HEK293 (cell line): ENCODE measurements at regions not wholly inside any gene's neighbourhood (a gene's known extent, or its start where the extent isn't known, plus 50 kb on each side); places are given as distances from the start of the nearest gene placed in this dataset.

Experiments
- CTCF ChIA-PET: fragments of 350-600 bp; formaldehyde crosslinking; extraction: SDS; loops from one replicate; lab custom pipeline; 2021; ENCODE audit warnings: antibody characterized with exemption; lab: Yijun Ruan, JAX
- POLR2A ChIA-PET: fragments of 300-600 bp; formaldehyde crosslinking; extraction: SDS; loops from one replicate; lab custom pipeline; 2020; ENCODE audit warnings: antibody characterized with exemption, inconsistent platforms; lab: Yijun Ruan, JAX
- H3K27ac ChIP-seq: fragments of 200-500 bp; sonication (Bioruptor generic); 2 replicates; pipeline ENCODE4 v1.5.1; 2014; ENCODE audit warnings: low read depth, low read length, control low read depth, inconsistent platforms; ENCODE audit errors: extremely low read depth
- H3K36me3 ChIP-seq, 2 experiments: fragments of 200-500 bp in 1 of 2; sonication (Bioruptor generic) in 1 of 2; 1 replicate in 1 of 2; 2 replicates in 1 of 2; pipeline ENCODE4 v1.5.1; 2014 to 2017; ENCODE audit warnings: inconsistent platforms in 2 of 2, low read length in 2 of 2; ENCODE audit not compliant: control insufficient read depth in 2 of 2, insufficient read depth in 1 of 2
- H3K4me1 ChIP-seq: fragments of 200-500 bp; sonication (Bioruptor generic); 2 replicates; pipeline ENCODE4 v1.5.1; 2014; ENCODE audit warnings: mild to moderate bottlenecking, low read length, inconsistent platforms; ENCODE audit not compliant: control insufficient read depth, insufficient read depth
- H3K4me3 ChIP-seq: 2 replicates; pipeline ENCODE4 v1.5.1; 2011; ENCODE audit warnings: low read depth, mild to moderate bottlenecking, control low read depth, low read length, moderate library complexity
- H3K9me3 ChIP-seq: fragments of 200-500 bp; sonication (Bioruptor generic); 2 replicates; pipeline ENCODE4 v1.5.1; 2014; ENCODE audit warnings: low read depth, low read length, inconsistent platforms; ENCODE audit not compliant: control insufficient read depth, insufficient read depth
- GLIS2 ChIP-seq: fragments of 450-650 bp; formaldehyde crosslinking; IDR thresholded peaks from 2 replicates; pipeline ENCODE4 v1.5.1; 2016; ENCODE audit warnings: missing biosample characterization, missing genetic modification characterization
- HIC1 ChIP-seq: fragments of 450-650 bp; formaldehyde crosslinking; IDR thresholded peaks from 2 replicates; pipeline ENCODE4 v1.5.1; 2016; ENCODE audit warnings: missing biosample characterization, missing genetic modification characterization
- SP2 ChIP-seq: fragments of 450-650 bp; formaldehyde crosslinking; IDR thresholded peaks from 2 replicates; pipeline ENCODE4 v1.5.1; 2016; ENCODE audit warnings: missing biosample characterization, missing genetic modification characterization
- SP3 ChIP-seq: fragments of 450-650 bp; formaldehyde crosslinking; IDR thresholded peaks from 2 replicates; pipeline ENCODE4 v1.5.1; 2016; ENCODE audit warnings: missing biosample characterization, missing genetic modification characterization
- YY1 ChIP-seq: fragments of 450-650 bp; formaldehyde crosslinking; IDR thresholded peaks from 2 replicates; pipeline ENCODE4 v1.5.1; 2018; ENCODE audit warnings: missing biosample characterization, missing genetic modification characterization
- ZBTB1 ChIP-seq: fragments of 450-650 bp; formaldehyde crosslinking; IDR thresholded peaks from 2 replicates; pipeline ENCODE4 v1.5.1; 2016; ENCODE audit warnings: missing biosample characterization, missing genetic modification characterization
- ZNF362 ChIP-seq: fragments of 450-650 bp; formaldehyde crosslinking; IDR thresholded peaks from 2 replicates; pipeline ENCODE4 v1.5.1; 2016; ENCODE audit warnings: missing biosample characterization, missing genetic modification characterization
- ZNF366 ChIP-seq: fragments of 450-650 bp; formaldehyde crosslinking; conservative IDR thresholded peaks from 2 replicates; pipeline ENCODE4 v1.5.1; 2016; ENCODE audit warnings: missing biosample characterization, missing genetic modification characterization
- ZNF394 ChIP-seq: fragments of 450-650 bp; formaldehyde crosslinking; IDR thresholded peaks from 2 replicates; pipeline ENCODE4 v1.5.1; 2016; ENCODE audit warnings: missing biosample characterization, missing genetic modification characterization, mild to moderate bottlenecking, moderate library complexity, borderline replicate concordance
- ZNF645 ChIP-seq: fragments of 450-650 bp; formaldehyde crosslinking; IDR thresholded peaks from 2 replicates; pipeline ENCODE4; 2016; ENCODE audit warnings: missing biosample characterization, missing genetic modification characterization
- ZNF792 ChIP-seq: fragments of 450-650 bp; formaldehyde crosslinking; IDR thresholded peaks from 2 replicates; pipeline ENCODE4 v1.5.1; 2016; ENCODE audit warnings: missing biosample characterization, missing genetic modification characterization
- ZNF830 ChIP-seq: fragments of 450-650 bp; IDR thresholded peaks from 2 replicates; pipeline ENCODE4 v1.5.0; 2018; ENCODE audit warnings: missing biosample characterization, missing genetic modification characterization, low read depth, mild to moderate bottlenecking, moderate library complexity
- TF ChIP-seq, protein P1 (sequence below): fragments of 450-650 bp; formaldehyde crosslinking; IDR thresholded peaks from 2 replicates; pipeline ENCODE4 v1.5.1; 2016; ENCODE audit warnings: missing biosample characterization, missing genetic modification characterization
- TF ChIP-seq, protein P2 (sequence below): fragments of 450-650 bp; formaldehyde crosslinking; IDR thresholded peaks from 2 replicates; pipeline ENCODE4 v1.5.1; 2016; ENCODE audit warnings: missing biosample characterization, missing genetic modification characterization
- TF ChIP-seq, protein P3 (sequence below): fragments of 450-650 bp; IDR thresholded peaks from 2 replicates; pipeline ENCODE4 v1.5.1; 2018; ENCODE audit warnings: missing biosample characterization, mild to moderate bottlenecking, missing genetic modification characterization
- TF ChIP-seq, protein P4 (sequence below): fragments of 450-650 bp; formaldehyde crosslinking; IDR thresholded peaks from 2 replicates; pipeline ENCODE4 v1.5.1; 2016; ENCODE audit warnings: missing biosample characterization, missing genetic modification characterization
- TF ChIP-seq, protein P5 (sequence below): fragments of 450-650 bp; formaldehyde crosslinking; IDR thresholded peaks from 2 replicates; pipeline ENCODE4 v1.5.1; 2017; ENCODE audit warnings: missing biosample characterization, missing genetic modification characterization

DNA sequence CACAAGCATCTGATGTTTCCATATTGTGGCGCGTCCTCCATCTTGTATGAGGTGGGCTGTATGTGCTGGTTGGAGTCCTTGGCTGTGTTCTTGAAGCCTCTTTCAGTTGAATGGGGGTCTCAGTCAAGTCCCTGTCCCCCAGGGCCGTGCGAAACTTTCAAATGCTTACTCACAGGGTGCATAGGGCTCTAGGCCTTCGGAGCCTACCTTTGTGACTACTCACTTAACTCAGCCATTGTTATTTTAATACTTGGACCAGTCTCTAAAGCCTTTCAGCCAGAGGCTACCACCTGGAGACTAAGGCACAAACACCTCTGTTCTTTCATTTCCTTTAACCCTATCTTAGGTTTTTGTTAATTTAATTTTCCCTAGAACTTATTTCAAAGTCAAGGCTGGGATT, 785.9 kb downstream of the GATA3 start:
- no peak for TF ChIP-seq ZNF645 (tag by site-specific recombination)
- no peak for TF ChIP-seq ZNF366 (tag by site-specific recombination)
- no peak for TF ChIP-seq ZNF394
- TF ChIP-seq, protein P1, sequence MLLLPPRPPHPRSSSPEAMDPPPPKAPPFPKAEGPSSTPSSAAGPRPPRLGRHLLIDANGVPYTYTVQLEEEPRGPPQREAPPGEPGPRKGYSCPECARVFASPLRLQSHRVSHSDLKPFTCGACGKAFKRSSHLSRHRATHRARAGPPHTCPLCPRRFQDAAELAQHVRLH (tag by site-specific recombination): no peak
- Histone ChIP-seq H3K4me3 (no peak overlapping the region), H3K9me3 (no peaks in the 10 kb centered on the region; the same call in 1 of the 2 replicates), H3K36me3 (no peaks in the 10 kb centered on the region), H3K4me1 (no peaks in the 10 kb centered on the region), H3K27ac (no peak overlapping the region)
- ChIA-PET CTCF (no interaction called here), POLR2A (no interaction called here)

- H3K27ac ChIP-seq: no peak overlapping the region
- no peaks in the 10 kb centered on the region for H3K36me3 ChIP-seq
- no peaks in the 10 kb centered on the region for H3K4me1 ChIP-seq
- H3K4me3 ChIP-seq: no peak overlapping the region
- ChIA-PET CTCF (interaction anchor here (0.6 kb wide), 1 partner anchor 468 kb away, joined by 3 read pairs; no protein-coding TSS in a partner anchor), POLR2A (no interaction called here)
- TF ChIP-seq ZNF362: no peak
- TF ChIP-seq HIC1: no peak
- TF ChIP-seq, all 188 proteins: peak for 0
- no peaks in the 10 kb centered on the region; the same call in 1 of the 2 replicates for H3K9me3 ChIP-seq
These were observed 789.7 kb downstream of the GATA3 start for GRCh38 chr10:8844141-8844540.

DNA sequence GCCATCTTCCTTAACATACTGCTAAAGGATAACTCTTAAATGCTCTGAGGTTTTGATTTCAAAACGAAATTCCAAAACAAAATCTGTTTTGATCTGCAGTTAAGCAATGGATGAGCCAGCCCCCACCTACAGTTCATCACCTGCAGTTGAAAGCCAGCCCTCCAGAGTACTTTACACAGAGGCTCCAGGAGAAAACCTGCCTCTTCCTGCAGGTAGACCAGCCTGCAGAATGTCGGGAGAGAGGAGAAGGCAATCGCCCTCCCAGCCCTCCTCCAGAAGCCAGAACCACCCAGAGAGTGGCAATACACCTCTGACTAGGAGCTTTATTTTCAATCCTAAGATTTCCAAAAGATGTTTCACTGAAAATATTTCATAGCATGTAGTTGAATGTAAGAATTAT, 798.1 kb downstream of the GATA3 start:
- TF ChIP-seq, protein P2, sequence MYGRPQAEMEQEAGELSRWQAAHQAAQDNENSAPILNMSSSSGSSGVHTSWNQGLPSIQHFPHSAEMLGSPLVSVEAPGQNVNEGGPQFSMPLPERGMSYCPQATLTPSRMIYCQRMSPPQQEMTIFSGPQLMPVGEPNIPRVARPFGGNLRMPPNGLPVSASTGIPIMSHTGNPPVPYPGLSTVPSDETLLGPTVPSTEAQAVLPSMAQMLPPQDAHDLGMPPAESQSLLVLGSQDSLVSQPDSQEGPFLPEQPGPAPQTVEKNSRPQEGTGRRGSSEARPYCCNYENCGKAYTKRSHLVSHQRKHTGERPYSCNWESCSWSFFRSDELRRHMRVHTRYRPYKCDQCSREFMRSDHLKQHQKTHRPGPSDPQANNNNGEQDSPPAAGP (tag by site-specific recombination): no peak
- TF ChIP-seq, protein P3, sequence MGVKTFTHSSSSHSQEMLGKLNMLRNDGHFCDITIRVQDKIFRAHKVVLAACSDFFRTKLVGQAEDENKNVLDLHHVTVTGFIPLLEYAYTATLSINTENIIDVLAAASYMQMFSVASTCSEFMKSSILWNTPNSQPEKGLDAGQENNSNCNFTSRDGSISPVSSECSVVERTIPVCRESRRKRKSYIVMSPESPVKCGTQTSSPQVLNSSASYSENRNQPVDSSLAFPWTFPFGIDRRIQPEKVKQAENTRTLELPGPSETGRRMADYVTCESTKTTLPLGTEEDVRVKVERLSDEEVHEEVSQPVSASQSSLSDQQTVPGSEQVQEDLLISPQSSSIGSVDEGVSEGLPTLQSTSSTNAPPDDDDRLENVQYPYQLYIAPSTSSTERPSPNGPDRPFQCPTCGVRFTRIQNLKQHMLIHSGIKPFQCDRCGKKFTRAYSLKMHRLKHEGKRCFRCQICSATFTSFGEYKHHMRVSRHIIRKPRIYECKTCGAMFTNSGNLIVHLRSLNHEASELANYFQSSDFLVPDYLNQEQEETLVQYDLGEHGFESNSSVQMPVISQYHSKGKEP: no peak
- TF ChIP-seq, protein P4, sequence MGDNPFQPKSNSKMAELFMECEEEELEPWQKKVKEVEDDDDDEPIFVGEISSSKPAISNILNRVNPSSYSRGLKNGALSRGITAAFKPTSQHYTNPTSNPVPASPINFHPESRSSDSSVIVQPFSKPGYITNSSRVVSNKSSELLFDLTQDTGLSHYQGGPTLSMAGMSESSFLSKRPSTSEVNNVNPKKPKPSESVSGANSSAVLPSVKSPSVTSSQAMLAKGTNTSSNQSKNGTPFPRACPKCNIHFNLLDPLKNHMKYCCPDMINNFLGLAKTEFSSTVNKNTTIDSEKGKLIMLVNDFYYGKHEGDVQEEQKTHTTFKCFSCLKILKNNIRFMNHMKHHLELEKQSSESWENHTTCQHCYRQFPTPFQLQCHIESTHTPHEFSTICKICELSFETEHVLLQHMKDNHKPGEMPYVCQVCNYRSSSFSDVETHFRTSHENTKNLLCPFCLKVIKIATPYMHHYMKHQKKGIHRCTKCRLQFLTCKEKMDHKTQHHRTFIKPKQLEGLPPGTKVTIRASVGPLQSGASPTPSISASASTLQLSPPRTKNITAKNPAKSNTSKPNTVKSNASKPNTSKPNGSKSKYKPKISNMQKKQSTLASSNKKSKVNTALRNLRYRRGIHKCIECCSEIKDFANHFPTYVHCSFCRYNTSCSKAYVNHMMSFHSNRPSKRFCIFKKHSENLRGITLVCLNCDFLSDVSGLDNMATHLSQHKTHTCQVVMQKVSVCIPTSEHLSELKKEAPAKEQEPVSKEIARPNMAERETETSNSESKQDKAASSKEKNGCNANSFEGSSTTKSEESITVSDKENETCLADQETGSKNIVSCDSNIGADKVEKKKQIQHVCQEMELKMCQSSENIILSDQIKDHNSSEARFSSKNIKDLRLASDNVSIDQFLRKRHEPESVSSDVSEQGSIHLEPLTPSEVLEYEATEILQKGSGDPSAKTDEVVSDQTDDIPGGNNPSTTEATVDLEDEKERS (tag by site-specific recombination): no peak
- TF ChIP-seq, protein P5, sequence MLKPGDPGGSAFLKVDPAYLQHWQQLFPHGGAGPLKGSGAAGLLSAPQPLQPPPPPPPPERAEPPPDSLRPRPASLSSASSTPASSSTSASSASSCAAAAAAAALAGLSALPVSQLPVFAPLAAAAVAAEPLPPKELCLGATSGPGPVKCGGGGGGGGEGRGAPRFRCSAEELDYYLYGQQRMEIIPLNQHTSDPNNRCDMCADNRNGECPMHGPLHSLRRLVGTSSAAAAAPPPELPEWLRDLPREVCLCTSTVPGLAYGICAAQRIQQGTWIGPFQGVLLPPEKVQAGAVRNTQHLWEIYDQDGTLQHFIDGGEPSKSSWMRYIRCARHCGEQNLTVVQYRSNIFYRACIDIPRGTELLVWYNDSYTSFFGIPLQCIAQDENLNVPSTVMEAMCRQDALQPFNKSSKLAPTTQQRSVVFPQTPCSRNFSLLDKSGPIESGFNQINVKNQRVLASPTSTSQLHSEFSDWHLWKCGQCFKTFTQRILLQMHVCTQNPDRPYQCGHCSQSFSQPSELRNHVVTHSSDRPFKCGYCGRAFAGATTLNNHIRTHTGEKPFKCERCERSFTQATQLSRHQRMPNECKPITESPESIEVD (tag by site-specific recombination): no peak
- TF ChIP-seq ZNF830 (no peak), ZBTB1 (tag by site-specific recombination) (no peak), GLIS2 (no peak), SP3 (tag by site-specific recombination) (no peak), SP2 (tag by site-specific recombination) (no peak), ZNF792 (tag by site-specific recombination) (no peak), YY1 (tag by site-specific recombination) (no peak)
- no peaks in the 10 kb centered on the region for H3K4me1 ChIP-seq
- H3K4me3 ChIP-seq: no peak overlapping the region
- ChIA-PET CTCF (interaction anchor here (0.6 kb wide), 1 partner anchor 146 kb away, joined by 6 read pairs; no protein-coding TSS in a partner anchor), POLR2A (interaction anchor here (0.6 kb wide), 1 partner anchor 59 kb away, joined by 6 read pairs; no protein-coding TSS in a partner anchor)
- H3K36me3 ChIP-seq: no peaks in the 10 kb centered on the region
- H3K27ac ChIP-seq: no peak overlapping the region
- no peaks in the 10 kb centered on the region for H3K9me3 ChIP-seq
